ENCODE measurements at regions not wholly inside any gene's neighbourhood (a gene's known extent, or its start where the extent isn't known, plus 50 kb on each side); places are given as distances from the start of the nearest gene placed in this dataset.
"Not testable (repeated sequence)": the region's sequence is repeated elsewhere in the genome, so short reads cannot be mapped to it uniquely, and the experiment has no call there.

- DNase-seq (ENCODE audit: low read depth) = no peak
- no peak overlapping the region for H3K4me3 ChIP-seq (ENCODE audit: low read depth, low read length)
- no peak for TF ChIP-seq CTCF (IDR thresholded peaks at IDR 0.05; ENCODE audit: low read depth, low read length, missing control alignments)
Measured at GRCh38 chr10:58063861-58064480, 203.7 kb downstream of the IPMK start.

- DNase-seq (ENCODE audit: low read depth); H3K4me3 ChIP-seq (ENCODE audit: low read depth, low read length): not testable (repeated sequence)
Measured at GRCh38 chr10:58058683-58059082, 209.0 kb downstream of the IPMK start.

- TF ChIP-seq CTCF (IDR thresholded peaks at IDR 0.05; ENCODE audit: low read depth, low read length, missing control alignments) = no peak
- no peak for DNase-seq (ENCODE audit: low read depth)
- H3K4me3 ChIP-seq (ENCODE audit: low read depth, low read length) = no peak overlapping the region
Measured at GRCh38 chr10:58054881-58055280, 212.8 kb downstream of the IPMK start.

- H3K4me3 ChIP-seq (ENCODE audit: low read depth, low read length) = no peak overlapping the region
- no peak for TF ChIP-seq CTCF (IDR thresholded peaks at IDR 0.05; ENCODE audit: low read depth, low read length, missing control alignments)
- no peak for DNase-seq (ENCODE audit: low read depth)
Measured at GRCh38 chr10:58052772-58053171, 214.9 kb downstream of the IPMK start.

- no peak for TF ChIP-seq CTCF (IDR thresholded peaks at IDR 0.05; ENCODE audit: low read depth, low read length, missing control alignments)
- DNase-seq (ENCODE audit: low read depth) = no peak
- H3K4me3 ChIP-seq (ENCODE audit: low read depth, low read length) = no peak overlapping the region
Measured at GRCh38 chr10:58050575-58050974, 217.1 kb downstream of the IPMK start.

- DNase-seq (ENCODE audit: low read depth) = no peak
- no peak for TF ChIP-seq CTCF (IDR thresholded peaks at IDR 0.05; ENCODE audit: low read depth, low read length, missing control alignments)
- no peak overlapping the region for H3K4me3 ChIP-seq (ENCODE audit: low read depth, low read length)
Measured at GRCh38 chr10:58048936-58049335, 218.8 kb downstream of the IPMK start.

- no peak for DNase-seq (ENCODE audit: low read depth)
- no peak overlapping the region for H3K4me3 ChIP-seq (ENCODE audit: low read depth, low read length)
- no peak for TF ChIP-seq CTCF (IDR thresholded peaks at IDR 0.05; ENCODE audit: low read depth, low read length, missing control alignments)
Measured at GRCh38 chr10:58044072-58044471, 223.6 kb downstream of the IPMK start.

All from GM12864 (cell line).